SK-N-SH (cell line): ENCODE measurements at regions not wholly inside any gene's neighbourhood (a gene's known extent, or its start where the extent isn't known, plus 50 kb on each side); places are given as distances from the start of the nearest gene placed in this dataset.

Experiments used
- NFIC ChIP-seq: IDR thresholded peaks from 2 replicates; pipeline ENCODE4 v1.4.0; 2012; ENCODE audit warnings: borderline replicate concordance
- POLR2AphosphoS5 ChIP-seq: IDR thresholded peaks from 2 replicates; pipeline ENCODE4 v1.6.1; 2012; ENCODE audit warnings: low read depth, low read length
- RXRA ChIP-seq: IDR thresholded peaks from 2 replicates; pipeline ENCODE4 v1.4.0; 2012; ENCODE audit warnings: low read depth, mild to moderate bottlenecking, borderline replicate concordance
- SIN3A ChIP-seq: IDR thresholded peaks from 2 replicates; pipeline ENCODE4 v1.6.1; 2012; ENCODE audit warnings: low read depth, mild to moderate bottlenecking, low read length, moderate library complexity, borderline replicate concordance
- TF ChIP-seq, protein P1 (sequence below): fragments of 200-600 bp; sonication (generic); IDR thresholded peaks from 2 replicates; pipeline ENCODE4 v1.6.1; 2017; ENCODE audit warnings: antibody characterized with exemption, mild to moderate bottlenecking, moderate library complexity

GRCh38 chr22:47239474-47239860 is 477.0 kb downstream of the TBC1D22A start:
- TF ChIP-seq NFIC (no peak), RXRA (no peak), SIN3A (no peak), POLR2AphosphoS5 (no peak)
- TF ChIP-seq, protein P1, sequence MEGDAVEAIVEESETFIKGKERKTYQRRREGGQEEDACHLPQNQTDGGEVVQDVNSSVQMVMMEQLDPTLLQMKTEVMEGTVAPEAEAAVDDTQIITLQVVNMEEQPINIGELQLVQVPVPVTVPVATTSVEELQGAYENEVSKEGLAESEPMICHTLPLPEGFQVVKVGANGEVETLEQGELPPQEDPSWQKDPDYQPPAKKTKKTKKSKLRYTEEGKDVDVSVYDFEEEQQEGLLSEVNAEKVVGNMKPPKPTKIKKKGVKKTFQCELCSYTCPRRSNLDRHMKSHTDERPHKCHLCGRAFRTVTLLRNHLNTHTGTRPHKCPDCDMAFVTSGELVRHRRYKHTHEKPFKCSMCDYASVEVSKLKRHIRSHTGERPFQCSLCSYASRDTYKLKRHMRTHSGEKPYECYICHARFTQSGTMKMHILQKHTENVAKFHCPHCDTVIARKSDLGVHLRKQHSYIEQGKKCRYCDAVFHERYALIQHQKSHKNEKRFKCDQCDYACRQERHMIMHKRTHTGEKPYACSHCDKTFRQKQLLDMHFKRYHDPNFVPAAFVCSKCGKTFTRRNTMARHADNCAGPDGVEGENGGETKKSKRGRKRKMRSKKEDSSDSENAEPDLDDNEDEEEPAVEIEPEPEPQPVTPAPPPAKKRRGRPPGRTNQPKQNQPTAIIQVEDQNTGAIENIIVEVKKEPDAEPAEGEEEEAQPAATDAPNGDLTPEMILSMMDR = no peak
